GM19025 (cell line): ENCODE measurements at regions not wholly inside any gene's neighbourhood (a gene's known extent, or its start where the extent isn't known, plus 50 kb on each side); places are given as distances from the start of the nearest gene placed in this dataset.
"Not testable (repeated sequence)": the region's sequence is repeated elsewhere in the genome, so short reads cannot be mapped to it uniquely, and the experiment has no call there.

Experiments used
- ATAC-seq: cut with Tn5 transposase; IDR thresholded peaks from one replicate; pipeline ENCODE4 v1.9.1; 2021; ENCODE audit warnings: mild to moderate bottlenecking, low read depth, moderate library complexity; ENCODE audit not compliant: unreplicated experiment

GRCh38 chr2:167701651-167702050 is 545.7 kb downstream of the STK39 start:
- ATAC-seq: no peak

- ATAC-seq: no peak
These were observed 549.4 kb downstream of the STK39 start for GRCh38 chr2:167697948-167698347.

GRCh38 chr2:167697194-167697593 is 550.2 kb downstream of the STK39 start:
- ATAC-seq: no peak

- no peak for ATAC-seq
These were observed 554.5 kb downstream of the STK39 start for GRCh38 chr2:167692936-167693335.

GRCh38 chr2:167692191-167692590 is 555.2 kb downstream of the STK39 start:
- no peak for ATAC-seq

GRCh38 chr2:167689444-167689843 is 558.0 kb downstream of the STK39 start:
- ATAC-seq: no peak

GRCh38 chr2:167686691-167687090 is 560.7 kb downstream of the STK39 start:
- ATAC-seq: no peak

GRCh38 chr2:167681234-167682015 is 566.0 kb downstream of the STK39 start:
- no peak for ATAC-seq

GRCh38 chr2:167678158-167678557 is 569.2 kb downstream of the STK39 start:
- ATAC-seq: no peak

- no peak for ATAC-seq
These were observed 571.5 kb downstream of the STK39 start for GRCh38 chr2:167675906-167676305.

- ATAC-seq: no peak
These were observed 576.8 kb downstream of the STK39 start for GRCh38 chr2:167670588-167670987.

GRCh38 chr2:167653131-167653530 is 594.3 kb downstream of the STK39 start:
- no peak for ATAC-seq

GRCh38 chr2:167652401-167652800 is 595.0 kb downstream of the STK39 start:
- ATAC-seq: no peak

GRCh38 chr2:167651406-167652151 is 595.8 kb downstream of the STK39 start:
- no peak for ATAC-seq

GRCh38 chr2:167646557-167646956 is 600.8 kb downstream of the STK39 start:
- no peak for ATAC-seq

- no peak for ATAC-seq
These were observed 607.3 kb downstream of the STK39 start for GRCh38 chr2:167640096-167640495.

- no peak for ATAC-seq
These were observed 609.7 kb downstream of the STK39 start for GRCh38 chr2:167637741-167638140.

GRCh38 chr2:167632271-167632670 is 615.1 kb downstream of the STK39 start:
- not testable (repeated sequence) for ATAC-seq

GRCh38 chr2:167626961-167627360 is 620.4 kb downstream of the STK39 start:
- no peak for ATAC-seq

- ATAC-seq: no peak
These were observed 621.1 kb downstream of the STK39 start for GRCh38 chr2:167626301-167626700.

GRCh38 chr2:167616997-167617396 is 630.4 kb downstream of the STK39 start:
- ATAC-seq: no peak

- ATAC-seq: no peak
These were observed 633.9 kb downstream of the STK39 start for GRCh38 chr2:167613471-167613870.
